Activated CD8-positive, alpha-beta memory T cell treated with anti-CD3 and anti-CD28 coated beads, Interleukin-2, amount 50 U/mL, for 1 hour (primary cell): ENCODE measurements at regions not wholly inside any gene's neighbourhood (a gene's known extent, or its start where the extent isn't known, plus 50 kb on each side); places are given as distances from the start of the nearest gene placed in this dataset.
"Not testable (repeated sequence)": the region's sequence is repeated elsewhere in the genome, so short reads cannot be mapped to it uniquely, and the experiment has no call there.

ENCODE experiments used
- DNase-seq: peaks from one replicate; pipeline ENCODE4 v3.0.0-alpha.2; 2020; ENCODE audit errors: extremely low read depth

DNA sequence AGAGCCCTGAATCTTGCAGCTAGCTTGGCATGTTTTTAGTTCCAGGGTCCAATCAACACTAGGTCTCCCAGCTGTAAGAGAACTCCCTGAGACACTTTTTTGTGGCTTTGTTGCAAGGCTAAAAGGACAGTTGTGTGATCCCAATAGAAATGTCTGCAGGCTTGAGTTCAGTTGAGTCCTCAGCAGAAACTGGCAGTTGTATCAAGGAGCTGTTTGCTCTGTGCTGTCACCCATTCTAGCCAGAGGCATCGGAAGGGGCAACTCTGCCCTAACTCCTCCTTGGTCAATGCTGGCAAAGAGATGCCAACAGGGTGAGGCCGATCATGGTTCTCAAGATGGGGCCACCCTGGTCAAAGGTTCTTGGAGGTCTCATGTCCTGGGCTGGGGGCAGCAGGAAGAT lies 224.1 kb downstream of the BUB3 start:
- DNase-seq, result no peak

DNA sequence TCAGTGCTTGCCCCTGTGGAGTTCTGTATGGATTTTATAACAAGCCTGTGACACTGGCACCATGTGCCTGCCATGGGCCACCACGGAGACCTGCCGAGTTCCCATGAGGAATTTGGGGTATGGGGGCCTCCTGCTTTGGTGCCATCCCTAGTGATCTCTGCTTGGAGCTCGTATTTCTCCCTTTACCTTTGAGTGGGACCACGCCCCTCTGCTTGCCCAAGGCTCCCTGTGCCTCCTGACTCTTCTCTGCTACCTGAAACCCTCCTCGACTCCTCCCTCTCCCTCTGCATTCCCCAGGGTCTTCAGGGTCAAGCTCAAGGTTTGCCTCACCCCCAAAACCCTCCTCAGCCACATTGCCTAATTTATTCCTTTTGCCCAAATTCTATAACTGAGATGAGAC lies 225.0 kb downstream of the BUB3 start:
- DNase-seq, result no peak

DNA sequence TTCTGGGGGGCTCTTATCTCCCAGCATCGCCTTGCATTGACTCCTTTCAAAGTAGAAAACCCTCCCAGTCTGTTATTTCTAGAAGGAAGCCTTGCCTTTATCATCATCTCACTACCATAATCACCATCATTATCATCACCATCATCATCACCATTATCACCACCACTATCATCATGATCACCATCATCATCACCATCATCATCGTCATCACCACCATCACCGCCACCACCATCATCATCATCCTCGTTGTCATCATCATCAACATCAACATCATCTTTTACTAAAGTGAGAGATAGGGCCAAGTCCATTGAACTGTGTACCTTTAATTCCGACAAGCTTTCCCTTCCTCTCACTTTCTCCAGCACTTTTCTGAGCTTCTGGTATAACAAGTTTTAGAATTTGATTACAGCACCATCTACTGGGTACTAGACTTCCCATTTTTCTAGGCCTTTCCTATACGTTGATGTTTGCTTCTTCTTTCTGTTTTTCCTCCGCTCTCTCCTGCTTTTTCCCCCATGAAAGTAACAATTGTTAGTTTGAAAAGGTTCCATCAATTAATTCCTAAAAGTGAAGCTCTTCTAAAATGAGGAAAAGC lies 226.4 kb downstream of the BUB3 start:
- DNase-seq, result no peak

DNA sequence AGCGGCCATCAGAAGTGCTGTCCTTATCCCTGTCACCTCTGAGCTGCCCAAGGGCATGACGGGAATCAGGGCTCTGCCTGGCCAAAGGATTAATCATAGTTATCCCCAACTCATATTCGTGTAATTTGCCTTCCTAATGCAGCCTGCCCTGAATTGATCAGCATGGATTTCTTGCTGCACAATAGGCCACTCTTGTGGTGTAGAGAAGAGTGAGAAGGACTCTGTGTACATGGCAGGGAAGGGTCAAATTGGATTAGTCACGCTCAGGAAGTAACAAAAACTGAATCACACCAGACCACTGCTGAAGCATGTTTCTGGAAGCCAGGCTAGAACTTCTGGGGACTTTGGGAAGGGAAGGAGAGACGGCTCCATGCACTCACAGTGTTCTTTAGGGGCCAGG lies 227.0 kb downstream of the BUB3 start:
- no peak for DNase-seq

DNA sequence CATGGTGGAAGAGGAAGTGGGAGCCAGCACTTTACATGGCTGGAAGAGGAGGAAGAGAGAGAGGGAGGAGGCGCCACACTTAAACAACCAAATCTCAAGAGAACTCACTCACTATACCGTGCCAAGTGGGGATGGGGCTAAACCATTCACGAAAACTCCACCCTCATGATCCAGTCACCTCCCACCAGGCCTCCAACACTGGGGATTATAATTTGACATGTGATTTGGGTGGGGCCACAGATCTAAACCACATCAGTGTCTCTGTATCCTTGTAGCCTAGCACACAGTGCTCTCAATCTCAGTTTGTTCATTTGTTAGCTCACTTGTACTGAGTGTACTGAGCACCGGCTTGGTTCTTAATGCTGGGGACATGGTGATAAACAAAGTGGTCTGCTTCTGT lies 228.3 kb downstream of the BUB3 start:
- no peak for DNase-seq

DNA sequence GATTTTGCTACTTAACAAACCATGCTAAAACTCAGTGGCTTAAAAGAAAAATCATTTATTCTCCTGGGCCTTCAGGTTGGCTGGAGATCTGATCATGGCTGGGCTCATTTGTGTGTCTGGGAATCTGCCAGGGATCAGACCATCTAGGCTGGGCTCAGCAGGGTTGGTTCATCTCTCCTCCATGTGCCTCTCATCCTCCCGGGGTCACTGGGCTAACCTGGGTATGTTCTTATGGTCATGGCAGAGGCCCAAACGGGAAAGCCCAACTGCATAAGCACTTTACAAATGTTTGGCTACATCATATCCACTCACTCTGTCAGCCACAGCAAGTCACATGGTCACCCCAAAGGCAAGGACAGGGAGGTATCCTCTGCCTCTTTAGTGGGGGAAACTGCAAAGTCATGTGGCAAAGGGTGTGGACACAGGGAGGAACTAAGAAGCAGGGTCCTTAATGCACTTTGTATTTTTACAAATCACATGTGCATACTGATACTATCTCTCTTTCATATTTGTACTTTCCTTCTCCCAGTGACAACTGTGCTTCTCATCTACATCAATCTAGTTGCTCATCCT lies 231.4 kb downstream of the BUB3 start:
- no peak for DNase-seq

DNA sequence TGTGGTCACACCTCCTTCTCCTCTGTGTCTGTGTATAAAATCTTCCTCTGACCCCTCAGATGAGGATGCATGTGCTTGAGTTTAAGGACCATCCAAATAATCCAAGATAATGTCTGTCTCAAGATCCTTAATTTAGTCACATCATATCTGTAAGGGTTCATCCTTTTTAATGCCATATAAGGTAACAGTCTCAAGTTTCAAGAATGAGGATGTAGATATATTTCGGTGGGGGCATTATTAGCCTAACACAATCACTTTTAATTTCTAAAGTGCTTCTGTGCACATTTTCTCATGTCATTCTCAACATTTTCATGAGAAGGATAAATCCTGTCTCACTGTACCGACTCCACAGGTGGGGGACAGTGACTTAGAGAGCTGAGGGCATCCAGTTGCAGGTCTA lies 235.3 kb downstream of the BUB3 start:
- no peak for DNase-seq

DNA sequence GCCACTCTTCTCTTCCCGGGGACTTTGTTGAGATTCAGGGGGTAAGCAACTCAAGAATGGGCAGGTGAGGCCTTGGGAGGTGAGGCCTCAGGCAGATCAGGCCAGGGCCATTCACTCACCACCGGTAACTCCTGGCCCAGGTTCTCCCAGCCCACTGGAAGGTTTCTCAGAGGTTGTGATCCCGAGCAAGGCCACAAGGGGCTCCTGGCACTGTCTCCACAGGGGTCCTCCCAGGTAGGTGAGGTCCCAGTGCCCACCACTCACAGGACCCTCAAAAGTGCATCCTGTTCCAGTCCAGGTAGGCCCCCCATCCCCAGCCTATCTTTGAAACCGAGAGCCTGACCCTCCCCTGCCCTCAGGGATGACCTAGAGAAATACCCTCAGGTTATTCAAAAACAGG lies 236.1 kb downstream of the BUB3 start:
- DNase-seq, result no peak

DNA sequence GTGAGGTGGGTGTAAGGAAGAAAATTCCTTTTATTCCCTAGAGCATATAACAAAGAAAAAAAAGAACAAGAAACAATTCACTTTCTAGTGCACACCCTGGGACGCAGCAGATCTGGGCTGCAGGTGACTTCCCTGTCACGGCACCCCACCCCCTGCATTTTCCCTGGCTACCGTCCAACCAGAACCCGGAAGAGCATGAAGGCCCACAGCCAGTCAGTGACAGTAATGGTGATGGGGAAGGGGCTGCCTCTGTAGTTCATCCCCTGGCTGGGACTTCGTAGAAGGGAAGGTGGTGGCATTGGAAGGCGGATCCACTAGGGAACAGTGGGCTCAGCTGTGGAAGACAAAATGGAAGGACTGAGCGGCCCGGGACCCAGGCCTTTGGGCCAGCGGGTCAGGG lies 236.7 kb downstream of the BUB3 start:
- DNase-seq, result no peak

DNA sequence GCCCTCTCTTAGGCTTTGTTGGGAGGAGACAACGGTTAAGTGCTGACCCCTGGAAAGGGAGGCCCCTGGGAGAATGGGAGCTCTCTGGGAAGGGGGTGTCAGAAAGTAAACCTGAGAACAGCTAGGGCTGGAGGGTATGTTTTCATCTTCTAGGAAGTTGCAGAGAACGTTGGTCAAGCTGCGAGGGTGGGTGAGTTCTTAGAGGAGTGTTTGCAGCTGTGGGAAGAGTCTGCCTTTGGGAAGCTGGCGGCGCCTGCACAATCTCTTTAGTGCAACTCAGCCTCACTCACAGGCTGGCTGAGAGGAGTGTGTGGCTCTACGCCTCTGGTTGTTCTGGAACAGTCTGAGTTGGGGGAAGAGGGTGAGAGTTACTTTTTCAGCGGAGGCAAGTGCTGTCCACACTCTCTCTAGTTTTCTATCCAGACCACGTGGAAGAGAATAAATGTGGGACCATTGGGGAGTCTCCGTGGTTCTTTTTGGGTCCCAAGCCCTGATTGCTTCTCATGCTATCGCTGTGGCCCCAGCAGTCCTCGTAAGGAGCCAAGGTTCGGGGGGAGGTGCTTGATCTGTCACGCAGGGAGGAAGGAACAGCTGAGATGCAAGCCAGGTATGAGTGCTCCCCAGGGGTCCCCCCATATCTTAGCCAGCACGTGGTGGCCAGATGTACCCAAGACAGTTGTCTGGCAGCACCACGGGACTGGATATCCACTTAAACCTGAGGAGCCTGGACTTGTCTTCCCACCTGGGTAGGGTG lies 237.2 kb downstream of the BUB3 start:
- no peak for DNase-seq

DNA sequence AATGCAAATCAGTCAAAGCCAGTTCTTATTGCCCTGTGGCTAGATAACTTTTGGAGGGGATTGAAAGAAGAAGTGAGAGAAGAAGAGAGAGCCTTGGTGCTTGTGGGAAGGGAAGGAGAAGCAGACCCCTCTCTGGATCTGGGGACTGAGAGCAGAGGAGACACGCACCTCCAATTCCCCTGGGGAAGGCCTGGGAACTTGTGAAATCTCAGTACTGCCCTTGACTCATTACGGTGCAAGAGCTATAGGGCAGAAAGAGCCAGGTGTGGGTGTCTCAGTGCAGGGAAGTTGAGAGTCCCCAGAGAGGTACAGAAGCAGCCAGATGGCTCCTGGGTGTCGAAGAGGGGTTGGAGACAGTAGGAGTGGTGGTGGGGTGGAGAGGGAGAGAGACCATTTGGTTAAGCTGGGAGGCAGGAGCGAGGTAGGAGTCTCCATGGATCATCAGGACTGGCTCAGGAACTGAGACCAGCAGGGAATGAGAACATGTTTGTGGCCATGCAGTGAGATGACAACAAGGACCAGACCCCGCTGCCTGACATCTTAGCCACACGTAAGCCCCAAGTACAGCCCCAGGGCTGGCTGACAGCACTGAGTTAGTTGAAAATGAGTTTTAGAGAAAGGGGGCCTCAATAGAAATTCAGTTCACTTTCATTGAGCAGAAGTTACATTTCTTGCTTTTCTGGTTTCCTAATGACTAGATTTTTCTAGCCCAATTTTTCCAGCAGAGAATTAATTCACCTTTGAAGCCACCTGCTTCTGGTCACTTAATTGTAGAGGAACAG lies 238.2 kb downstream of the BUB3 start:
- DNase-seq, result no peak

DNA sequence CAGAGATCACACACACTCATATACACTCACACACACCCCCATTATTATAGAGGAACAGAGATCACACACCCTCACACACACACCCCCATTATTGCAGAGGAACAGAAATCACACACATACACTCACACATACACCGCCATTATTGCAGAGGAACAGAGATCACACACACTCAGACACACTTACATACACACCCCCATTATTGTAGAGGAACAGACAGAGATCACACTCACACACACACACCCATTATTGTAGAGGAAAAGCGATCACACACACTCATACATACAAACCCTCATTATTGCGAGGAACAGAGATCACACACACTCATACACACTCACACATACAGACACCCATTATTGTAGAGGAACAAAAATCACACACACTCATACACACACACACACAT lies 239.0 kb downstream of the BUB3 start:
- no peak for DNase-seq

DNA sequence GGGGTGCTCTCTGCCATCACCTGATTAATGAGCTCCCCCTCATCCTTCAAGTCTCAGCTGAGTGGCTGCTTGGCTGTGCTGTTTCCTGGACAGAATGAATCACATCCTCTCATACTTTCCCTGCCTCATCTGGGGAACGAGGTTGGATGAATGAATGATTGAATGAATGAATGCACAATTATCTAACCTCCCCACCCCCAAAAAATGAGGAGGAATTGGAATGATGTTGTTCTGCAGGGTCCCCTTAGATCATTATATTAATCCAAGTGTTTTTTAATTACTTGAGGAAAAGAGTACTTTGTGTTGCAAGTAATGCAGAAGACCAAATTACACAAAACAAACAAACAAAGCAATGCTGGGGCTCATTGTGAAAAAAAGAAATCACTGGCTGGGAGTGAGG lies 240.2 kb downstream of the BUB3 start:
- no peak for DNase-seq

DNA sequence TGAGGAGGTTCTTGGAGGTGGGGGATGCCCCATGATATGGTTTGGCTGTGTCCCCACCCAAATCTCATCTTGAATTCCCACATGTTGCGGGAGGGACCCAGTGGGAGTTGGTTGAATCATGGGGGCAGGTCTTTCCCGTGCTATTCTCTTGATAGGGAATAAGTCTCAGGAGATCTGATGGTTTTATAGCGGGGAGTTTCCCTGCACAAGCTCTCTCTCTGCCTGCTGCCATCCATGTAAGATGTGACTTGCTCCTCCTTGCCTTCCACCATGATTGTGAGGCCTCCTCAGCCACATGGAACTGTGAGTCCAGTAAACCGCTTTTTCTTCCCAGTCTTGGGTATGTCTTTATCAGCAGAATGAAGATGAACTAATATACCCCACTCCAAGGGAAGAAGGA lies 241.0 kb downstream of the BUB3 start:
- DNase-seq, result not testable (repeated sequence)

DNA sequence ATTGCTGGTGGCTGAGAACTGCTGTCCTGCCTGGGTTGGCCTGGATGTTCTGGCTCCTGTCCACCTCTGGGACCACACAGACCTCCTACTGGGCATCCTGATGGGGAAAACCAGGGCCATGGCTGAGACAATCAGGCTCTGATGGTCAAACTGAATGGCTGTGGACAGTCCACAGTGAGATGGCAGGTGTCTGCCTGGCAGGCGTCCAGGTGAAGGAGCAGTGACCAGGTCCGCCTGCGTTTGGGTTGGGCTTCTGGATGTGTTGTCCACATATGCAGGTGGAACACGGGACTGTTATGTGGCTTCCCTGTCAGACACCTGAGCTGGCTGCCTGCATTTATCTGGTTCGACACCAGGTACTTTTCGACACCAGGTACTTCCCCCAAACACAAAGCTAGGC lies 241.7 kb downstream of the BUB3 start:
- DNase-seq, result no peak

DNA sequence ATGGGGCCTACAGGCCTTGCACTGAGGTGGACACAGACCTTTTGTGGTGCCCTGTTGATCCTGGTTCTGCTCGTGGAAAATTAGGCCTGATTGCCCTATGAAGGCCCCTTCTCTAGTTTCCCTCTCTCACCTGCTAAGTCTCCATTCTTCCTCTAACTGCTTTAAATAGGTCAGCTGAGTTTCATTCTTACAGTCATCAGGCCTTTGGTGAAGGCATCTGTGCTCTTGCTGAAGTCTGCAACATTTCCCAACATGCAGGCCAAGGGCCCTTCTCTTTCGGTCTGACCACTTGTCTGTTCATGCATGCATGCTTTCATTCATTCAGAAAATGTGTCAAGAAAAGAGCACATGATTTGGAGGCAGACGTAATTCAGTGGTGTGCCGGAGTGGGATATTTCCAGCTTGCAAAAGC lies 244.0 kb downstream of the BUB3 start:
- DNase-seq, result no peak

DNA sequence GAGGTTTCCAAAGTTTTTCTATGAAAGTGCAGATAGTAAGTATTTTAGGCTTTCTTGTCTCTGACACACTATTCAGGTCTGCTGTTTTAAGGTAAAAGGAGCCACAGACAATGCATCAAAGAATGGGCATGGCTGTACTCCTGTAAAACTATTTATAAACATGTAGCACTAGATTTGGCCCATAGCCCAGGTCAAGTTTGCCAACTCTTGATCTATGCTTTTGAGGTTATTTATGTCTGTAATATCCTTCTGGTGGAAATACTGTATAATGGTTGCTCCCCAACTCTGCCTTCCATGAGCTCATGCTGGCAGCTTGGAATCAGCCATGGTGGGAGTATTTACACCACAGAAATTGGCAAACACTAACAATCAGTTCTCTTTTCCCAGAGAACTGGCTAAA lies 244.6 kb downstream of the BUB3 start:
- DNase-seq, result no peak

DNA sequence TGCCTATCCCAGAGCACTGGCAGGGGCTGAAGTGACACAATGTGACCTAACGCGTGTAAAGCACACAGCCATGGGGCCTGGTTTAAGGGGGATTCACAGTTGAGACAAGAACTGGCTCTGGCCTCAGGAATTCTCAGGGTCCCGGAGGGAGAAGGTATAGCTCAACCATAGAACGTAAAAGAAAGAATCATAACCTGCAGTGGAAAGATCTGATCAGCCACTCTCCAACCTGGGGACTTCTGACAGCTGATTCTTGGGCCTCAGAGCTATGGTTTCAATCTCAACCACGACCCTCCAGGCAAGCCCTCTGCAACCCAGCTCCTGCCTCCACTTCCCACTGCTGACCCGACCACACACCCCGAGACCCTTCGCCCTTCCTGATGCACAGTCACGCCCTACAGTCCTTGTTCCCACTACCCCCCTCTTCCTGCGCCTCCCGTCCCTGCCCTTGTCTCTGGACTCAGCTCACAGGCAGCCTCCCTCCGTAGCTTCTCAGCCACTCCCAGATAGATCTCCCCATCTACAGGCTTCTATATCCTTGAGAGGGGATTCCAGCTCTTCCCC lies 245.2 kb downstream of the BUB3 start:
- DNase-seq, result no peak

DNA sequence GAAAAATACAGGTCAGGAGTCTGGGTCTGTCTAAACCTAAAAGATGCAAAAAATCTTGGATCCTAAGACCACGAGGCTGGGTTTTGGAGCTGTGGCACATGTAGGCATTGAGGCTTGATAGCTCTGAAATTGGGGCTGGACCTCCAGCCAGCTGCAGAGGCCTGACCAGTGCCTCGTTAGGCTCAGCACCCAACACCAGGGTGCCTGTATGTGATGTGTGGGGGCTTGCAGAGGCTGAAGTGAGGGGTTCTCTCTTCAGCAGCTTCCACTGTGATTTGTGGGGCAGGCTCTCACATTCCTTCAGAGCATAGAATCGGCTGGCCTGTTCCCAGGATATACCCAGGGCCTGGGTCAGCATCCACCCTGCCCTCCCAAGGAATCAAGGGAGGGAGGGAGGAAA lies 247.8 kb downstream of the BUB3 start:
- no peak for DNase-seq

DNA sequence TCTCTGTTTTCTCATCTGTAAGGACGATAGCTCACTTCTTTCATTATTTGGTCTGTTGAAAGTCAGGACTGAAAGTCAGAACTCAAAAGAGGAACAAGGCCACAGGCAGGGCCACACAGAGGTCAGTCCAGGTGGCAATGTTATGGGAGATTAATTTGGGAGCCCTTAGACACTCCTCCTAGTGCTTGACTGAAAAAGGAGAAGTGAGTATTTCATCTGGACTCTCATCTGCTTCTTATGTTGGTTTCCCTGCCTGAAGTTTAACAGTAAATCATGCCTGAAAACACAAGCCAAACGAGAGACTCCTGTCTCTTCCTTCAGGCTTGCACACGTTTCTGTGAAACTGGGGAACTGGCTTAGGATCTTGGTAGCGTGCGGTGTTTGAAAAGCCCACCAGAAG lies 248.5 kb downstream of the BUB3 start:
- DNase-seq, result no peak

DNA sequence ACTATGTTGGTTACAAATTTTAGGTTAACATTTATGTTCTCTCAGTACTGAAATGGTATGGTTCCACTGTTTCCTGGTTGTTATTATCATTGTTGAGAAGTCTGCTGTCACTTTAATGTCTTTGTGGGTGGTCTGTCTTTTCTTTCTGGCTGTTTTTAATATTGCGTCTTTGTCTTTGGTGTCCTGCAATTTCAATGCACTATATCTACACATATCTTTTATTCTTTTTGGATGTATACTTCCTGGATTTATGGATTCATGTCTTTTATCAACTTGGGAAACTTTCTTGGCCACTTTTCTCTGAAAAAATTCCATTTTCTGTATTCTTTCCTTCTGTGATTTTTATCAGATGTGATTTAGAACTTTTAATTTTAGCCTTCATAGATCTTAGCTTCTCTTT lies 250.2 kb downstream of the BUB3 start:
- DNase-seq, result no peak

DNA sequence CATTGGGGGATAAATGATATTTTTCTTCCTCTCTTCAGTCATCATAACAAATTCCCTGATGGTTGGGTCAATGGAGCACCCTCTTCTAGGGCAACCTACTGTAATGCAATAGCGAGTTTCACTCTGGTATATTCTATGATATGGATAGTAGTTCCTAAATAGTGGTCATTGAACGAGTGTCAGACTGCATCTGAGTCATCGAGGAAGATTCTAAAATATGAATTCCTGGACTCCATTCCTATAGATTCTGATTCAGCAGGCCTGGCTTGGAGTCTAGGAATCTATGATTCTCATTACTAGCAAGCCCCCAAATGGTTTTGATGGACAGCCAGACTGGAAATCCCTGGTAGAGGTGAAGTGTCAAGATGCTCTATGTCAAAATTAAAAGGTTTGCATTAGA lies 254.5 kb downstream of the BUB3 start:
- DNase-seq, result no peak

DNA sequence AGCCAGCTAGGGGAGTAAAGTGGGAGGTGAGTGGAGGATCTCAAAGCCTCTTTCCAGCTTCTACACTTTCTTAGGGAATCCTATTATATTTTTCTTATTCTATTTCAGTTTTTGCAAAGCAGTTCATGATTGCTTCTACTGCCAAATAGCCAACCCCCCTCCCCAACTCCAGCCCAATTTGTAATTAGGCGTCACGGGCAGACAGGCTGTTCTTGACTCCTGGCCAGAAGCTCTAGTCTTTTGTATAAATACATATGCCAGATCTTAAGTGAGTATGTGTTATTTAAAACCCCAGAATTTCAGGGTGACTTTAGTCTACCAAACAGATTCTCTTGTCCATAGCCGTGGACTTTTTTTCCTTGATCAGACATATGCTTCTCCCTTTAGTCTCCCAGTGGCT lies 255.2 kb downstream of the BUB3 start:
- no peak for DNase-seq
